HK-2 (cell line): ENCODE measurements at regions not wholly inside any gene's neighbourhood (a gene's known extent, or its start where the extent isn't known, plus 50 kb on each side); places are given as distances from the start of the nearest gene placed in this dataset.
"Not testable (repeated sequence)": the region's sequence is repeated elsewhere in the genome, so short reads cannot be mapped to it uniquely, and the experiment has no call there.

Experiments
- DNase-seq: peaks from one replicate; pipeline ENCODE4 v3.0.0-alpha.2; 2018; ENCODE audit not compliant: unreplicated experiment

DNA sequence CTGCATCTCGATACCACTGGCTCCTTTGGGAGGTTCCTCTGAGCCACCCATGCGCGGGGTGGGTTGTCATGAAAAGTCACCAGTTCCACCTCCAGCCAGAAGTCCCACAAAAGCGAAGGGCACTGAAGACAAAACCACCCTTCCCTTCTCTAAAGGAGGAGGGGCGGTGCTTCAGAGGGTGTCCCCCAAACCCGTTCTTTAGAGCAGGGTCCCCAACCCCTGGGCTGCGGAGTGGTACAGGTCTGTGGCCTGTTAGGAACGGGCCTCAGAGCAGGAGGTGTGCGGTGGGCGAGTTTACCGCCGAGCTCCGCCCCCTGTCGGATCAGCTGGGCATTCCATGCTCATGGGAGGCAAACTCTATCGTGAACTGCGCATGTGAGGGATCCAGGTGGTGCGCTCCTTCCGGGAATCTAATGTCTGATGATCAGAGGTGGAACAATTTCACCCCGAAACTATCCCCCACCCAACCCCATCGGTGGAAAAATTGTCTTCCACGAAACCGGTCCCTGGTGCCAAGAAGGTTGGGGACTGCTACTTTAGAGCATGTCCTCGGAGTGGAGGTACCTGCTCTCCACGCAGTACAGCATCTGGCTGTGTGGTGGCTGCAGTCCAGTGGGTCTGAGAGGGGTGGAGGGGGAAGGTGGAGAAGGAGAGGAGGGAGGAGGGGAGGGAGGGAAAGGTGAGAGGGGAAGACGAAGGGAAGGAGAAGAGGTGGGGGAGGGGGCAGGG lies 72.9 kb upstream of the SEPTIN5 start:
- DNase-seq, result no peak

DNA sequence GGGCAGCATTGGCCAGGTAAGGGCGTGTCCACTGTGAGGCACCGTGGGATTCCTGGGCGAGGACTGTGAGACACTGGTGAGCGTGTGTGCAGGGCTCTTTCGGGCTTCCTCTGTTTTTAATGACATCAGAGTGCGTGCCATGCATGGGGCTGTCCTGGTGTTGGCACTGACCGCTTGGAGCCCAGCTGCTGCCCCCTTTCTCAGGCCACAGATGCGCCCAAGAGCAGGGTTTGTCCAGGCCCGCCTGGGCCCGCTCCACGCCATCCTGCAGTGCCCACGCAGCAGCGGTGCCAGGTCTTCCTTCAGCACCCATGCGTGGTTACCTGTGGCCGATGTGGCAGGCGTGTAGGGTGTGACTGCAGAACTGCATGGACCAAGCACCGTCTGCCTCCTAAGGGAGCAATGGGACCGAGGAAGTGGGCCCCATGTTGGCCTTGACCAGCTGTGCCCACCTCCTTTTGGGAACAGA lies 72.3 kb upstream of the SEPTIN5 start:
- DNase-seq, result no peak

DNA sequence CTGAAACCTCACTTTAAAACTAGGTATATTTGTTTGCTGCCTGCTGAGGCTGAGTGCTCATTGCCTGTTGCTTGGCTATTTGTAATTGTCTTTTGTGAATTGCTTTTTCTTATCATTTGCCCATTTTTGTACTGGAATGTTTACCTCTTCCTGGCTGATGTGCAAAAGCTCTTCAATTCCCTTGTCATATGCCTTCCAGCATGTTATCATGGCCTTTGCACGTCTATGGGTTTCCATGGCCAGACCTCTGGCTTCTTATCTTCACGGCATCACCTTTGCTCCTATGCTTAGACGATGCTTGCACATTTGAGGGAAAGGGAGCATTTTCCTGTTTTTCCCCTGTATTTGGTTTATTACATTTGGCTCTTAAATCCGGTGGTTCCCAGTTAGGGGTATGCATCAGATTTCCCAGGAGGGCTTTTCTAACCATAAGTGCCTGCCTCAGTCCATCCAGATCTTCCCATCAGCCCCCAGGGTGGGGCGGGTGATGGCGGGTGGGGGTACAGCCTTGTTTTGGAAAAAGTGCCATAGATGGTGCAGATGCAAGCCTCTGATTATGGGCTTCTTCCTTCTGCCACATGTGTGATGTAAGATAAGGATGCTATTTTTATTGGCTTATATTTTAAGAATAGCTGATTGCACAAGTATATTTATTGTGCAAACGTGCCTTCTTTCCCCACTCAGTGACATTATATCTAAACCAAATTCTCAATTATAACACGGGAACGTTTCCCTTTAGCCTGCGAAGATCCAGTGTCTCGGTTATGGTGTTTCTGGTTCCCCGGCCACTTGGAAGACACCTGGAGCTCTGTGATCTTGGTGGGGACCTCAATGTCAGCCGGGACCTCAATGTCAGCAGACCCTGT lies 70.6 kb upstream of the SEPTIN5 start:
- DNase-seq, result no peak

DNA sequence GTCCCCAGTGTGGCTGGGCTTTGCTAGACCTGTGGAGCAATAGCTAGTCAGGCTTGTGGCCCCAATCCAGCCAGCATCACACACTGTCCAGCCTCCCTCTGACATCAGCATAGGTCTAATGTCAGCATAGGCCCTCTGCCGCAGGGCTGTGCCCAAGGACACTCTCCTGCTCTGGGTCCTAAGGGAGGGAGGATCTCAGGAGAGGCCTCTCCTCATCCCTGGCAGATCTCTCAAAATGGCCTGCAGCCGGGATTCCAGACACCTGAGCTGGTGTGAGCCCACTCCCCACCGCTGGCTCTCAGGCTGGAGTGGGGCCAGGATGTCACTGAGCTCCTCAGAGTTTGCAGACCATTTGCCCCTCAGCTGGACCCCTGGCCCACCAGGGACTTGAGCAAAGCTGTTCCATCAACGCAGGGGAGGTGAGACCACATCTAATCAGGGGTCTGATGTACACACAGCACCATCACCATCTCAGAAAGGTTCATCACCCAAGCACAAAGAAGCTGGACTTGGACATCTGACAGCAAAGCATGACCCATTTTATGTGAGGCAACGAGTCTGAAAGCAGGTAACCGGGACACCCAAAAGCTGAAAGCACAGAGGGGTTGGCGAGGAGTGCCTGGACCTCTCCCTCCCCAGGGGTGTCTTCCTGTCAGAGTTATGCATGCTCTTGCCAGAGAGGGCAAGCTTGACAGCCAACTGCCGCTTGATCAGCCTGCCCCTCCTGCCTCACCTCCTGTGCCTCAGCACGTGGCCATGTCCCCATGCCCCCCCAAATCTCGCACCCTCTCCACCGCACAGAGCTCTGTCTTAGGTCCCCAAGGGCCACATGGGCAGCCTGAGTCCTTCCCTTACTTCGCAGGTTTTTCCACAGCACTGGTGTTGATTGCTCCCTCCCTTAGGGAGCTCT lies 69.7 kb upstream of the SEPTIN5 start:
- DNase-seq, result no peak

DNA sequence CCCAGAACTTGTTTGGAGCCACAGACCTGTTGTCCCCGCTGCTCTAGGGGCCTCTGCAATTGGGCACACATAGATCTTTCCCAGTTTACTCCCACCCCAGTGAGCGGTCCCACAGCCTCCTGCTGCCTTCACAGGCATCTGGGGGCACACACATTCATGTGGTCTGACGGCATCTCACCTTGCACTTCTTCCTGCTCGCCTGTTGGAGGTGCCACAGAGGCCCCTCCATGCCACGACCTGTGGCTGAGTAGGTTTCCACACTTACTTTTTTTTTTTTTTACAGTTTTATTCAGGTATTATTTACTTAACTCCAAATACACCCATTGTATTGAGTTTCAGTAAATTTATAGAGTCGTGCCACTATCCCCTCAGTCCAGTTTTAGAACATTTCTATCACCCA lies 68.9 kb upstream of the SEPTIN5 start:
- DNase-seq, result no peak

DNA sequence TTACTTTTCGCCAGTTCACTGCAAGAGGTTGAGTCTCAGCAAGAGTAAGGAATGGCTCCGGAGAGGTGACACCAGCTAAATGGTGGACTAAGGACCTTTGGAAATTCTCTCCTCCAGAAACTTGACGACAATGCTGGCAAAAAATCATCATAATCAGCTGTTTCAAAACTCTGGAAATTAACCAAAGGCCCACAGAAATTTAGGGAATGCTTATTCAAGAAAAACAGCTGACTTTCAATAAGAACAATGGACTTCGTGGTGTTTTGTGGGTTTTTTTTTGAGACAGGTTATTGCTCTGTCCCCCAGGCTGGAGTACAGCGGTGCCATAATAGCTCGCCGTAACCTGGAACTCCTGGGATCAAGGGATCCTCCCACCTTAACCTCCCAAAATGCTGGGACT lies 68.4 kb upstream of the SEPTIN5 start:
- DNase-seq, result no peak

DNA sequence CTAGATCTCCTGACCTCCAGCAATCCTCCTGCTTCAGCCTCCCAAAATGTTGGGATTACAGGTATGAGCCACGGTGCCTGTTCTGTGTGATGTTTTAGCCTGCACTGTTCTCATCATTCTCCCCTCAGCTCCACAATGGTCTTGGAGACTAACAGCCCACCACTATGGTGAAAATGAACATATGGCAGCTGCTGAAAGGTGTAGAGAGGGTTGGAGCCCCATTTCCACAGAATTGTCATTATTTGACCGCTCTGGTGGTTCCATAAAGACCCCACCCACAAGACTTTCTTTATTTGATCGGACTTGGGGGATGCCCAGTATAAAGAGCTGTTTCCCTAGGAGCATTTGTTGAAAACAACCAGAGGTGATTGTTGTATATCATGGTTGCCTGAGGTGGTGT lies 67.9 kb upstream of the SEPTIN5 start:
- DNase-seq, result no peak

DNA sequence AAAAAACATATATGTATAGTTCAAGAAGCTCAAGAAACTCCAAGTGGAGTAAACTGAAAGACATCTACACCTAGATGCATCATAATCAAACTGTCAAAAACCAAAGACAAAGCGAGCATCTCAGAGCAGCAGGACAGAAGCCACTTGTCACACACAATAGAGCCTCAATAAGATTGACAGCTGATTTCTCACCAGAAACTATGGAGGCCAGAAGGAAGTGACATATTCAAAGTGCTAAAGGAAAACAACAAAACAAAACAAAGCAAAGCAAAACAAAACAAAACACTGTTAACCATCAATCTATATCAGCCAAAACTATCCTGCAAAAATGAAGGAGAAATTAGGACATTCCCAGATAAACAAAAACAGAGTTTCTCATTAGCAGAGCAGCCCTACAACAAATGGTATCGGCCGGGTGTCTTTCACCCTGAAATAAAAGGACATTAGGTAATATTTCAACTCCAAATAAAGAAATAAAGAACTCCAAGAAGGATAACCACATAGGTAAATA lies 65.8 kb upstream of the SEPTIN5 start:
- DNase-seq, result no peak

DNA sequence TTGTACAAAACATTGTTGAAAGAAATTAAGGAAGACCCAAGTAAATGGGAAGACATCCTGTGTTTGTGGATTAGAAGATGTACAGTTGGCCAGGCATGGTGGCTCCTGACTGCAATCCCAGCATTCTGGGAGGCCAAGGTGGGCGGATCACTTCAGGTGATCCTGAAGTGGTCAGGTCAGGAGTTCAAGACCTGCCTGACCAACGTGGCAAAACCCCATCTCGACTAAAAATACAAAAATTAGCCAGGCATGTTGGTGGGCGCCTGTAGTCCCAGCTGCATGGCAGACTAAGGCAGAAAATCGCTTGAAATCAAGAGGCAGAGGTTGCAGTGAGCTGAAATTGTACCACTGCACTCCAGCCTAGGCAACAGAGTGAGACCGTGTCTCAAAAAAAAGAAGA lies 62.0 kb upstream of the SEPTIN5 start:
- DNase-seq, result no peak

DNA sequence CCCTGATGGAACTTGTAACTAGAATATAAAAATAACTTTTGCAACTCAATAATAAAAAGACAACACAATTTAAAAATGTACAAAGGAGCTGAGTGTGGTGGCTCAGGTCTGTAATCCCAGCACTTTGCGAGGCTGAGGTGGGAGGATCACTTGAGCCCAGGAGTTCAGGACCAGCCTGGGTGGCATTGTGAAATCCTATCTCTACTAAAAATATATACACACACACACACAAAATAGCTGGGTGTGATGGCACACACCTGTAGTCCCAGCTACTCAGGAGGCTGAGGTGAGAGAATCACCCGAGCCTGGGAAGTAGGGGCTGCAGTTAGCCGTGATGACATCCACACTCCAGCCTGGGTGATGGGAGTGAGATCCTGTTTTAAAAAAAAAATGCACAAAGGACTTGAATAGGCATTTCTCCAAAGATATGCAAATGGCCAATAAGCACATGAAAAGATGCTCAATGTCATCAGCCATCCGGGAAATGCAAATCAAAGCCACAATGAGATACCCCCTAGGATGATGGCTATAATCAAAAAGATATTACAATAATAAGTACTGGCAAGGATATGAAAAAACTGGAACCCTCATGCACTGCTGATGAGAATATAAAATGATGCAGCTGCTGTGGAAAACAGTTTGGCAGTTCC lies 59.8 kb upstream of the SEPTIN5 start:
- DNase-seq, result no peak

DNA sequence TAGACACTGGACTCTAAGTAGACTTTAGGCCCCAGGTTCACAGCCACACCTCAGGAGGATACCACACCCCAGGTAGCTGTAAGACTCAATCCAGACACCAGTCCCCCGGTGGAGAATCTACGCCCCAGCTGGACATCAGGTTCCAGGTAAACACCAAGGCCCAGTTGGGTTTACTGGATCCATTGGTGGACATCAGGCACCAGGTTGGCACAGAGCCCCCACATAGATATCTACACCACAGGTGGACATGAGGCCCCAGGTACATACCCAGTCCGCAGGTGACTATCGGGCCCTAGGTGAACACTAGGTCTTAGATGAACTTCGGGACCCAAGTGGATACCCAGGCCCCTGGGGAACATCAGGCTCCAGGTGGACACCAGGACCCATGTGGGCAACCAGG lies 58.9 kb upstream of the SEPTIN5 start:
- no peak for DNase-seq

DNA sequence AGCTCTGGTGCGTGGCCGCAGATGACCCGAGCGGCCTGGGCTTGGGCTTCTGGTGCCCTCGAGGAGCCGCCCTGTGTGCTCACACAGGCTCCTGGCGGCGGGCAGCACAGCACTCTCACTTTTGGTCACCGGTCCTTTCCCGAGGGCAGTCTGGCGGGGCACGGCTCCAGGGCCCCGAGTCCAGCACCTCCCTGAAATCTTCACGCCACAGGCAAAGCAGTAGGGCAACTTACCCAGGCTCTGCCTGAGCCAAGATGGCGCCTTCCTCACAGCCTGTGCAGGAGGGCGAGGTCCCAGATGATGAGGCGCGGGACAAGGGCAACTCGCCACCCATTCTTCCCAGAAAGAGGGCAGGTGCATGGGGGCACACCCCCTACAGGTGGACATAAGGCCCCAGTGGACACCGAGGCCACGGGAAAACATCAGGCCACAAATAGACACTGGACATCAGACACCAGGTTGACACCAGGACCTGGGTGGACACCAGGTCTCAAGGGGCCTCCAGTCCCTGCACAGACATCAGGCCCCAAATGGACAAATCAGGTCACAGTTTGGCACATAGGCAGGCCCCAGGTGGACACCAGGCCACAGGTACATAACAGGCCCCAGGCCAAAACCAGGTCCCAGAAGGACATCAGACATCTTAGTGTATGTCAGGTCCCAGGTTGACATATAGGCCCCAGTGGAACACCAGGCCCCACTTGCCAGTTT lies 57.6 kb upstream of the SEPTIN5 start:
- DNase-seq, result no peak

DNA sequence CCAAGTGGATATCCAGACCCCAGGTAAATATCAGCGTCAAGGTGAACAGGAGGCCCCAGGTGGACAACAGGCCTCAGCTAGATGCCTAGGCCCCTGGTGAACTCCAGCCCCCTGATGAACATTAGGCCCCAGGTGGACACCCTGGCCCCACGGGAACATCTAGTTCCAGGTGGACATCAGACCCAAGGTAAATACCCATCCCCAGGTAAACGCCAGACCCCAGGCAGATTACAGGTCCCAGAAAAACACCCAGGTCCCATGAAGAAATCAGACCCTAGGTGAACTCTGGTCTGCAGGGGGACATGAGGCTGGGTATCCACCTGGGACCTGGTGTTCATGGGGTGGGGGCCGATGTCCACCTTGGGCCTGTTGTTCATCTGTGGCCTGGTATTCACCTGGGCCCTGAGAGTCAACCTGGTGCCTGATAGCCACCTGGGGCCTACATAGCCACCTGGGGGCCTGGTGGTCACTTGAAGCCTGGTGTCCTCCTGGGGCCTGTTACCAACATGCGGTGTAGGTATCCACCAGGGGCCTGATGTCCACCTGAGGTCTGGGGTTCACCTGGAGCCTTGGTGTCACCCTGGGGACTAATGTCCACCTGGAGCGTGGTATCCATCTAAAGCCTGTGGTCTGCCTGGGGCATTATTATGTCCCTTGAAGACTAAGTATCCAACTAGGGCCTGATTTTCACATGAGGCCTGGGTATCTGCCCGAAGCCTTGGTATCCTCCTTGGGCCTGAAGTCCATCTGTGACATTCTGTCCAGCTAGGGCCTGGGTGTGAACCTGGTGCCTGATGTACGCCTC lies 56.8 kb upstream of the SEPTIN5 start:
- no peak for DNase-seq

DNA sequence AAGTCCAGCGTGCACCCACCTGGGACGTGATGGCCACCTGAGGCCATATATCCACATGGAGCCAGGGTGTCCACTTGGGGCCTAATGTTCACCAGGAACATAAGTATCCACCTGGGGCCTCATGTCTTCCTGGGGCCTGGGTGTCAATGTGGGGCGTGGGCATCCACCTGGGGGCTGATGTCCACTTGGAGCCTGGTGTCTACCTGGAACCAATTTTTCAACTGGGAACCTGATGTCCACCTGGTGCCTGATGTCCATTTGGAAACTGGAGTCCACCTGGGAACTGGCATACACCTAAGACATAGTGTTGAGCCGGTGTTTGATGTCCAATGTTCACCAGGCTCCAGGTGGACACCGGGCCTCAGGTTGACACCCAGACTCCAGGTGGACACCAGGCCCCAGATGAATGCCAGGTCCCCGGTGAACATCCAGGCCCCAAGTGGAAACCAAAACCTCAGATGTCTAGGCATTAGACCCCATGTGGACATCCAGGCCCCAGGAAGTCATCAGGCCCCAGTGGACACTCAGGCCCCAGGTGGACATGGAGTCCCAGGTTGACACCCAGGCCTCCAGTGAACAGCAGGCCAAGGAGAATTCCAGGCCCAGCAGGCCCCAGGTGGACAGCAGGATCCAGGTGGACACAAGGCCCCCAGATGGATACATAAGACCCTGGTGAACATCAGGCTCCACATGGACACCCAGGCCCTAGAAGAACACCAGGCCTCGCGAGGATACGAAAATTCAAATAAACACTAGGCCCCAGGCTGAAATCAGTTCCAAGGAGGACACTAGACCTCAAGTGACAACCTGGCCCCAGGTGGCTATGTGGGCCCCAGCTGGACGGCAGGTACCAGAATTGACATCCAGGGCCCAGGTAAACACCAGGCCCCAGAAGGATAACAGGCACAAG lies 56.0 kb upstream of the SEPTIN5 start:
- DNase-seq, result no peak

DNA sequence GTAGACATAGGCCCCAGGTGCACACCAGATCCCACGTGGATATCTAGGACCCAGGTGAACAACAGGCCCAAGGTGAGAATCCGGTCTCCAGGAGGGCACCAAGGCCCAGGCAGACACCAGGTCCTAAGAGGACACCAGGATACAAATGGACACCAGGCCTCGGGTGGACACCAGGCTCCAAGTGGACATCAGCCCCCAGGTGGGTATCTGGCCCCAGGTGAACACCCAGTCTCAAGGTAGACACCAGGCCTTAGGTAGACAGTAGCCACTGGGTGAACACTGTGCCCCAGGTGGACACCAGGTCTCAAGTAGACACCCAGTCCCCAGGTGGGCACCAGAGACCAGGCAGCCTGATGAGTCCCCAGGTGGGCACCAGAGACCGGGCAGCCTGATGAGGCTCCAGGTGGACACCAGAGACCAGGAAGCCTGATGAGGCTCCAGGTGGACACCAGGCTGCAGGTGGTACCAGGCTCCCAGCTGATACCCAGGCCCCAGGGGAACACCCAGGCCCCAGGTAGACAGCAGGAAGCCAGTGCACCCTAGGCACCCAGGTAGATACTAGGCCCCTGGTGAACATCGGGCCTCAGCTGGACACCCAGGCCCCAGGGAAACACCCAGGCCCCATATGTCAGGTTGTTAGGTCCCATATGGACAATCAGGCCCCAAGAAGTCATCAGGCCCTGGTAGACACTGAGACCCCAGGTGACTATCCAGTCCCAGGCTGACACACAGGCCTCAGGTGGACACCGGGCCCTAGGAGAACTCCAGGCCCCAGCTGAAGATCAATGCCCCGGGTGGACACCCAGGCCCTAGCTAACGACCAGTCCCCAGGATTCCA lies 55.1 kb upstream of the SEPTIN5 start:
- no peak for DNase-seq

DNA sequence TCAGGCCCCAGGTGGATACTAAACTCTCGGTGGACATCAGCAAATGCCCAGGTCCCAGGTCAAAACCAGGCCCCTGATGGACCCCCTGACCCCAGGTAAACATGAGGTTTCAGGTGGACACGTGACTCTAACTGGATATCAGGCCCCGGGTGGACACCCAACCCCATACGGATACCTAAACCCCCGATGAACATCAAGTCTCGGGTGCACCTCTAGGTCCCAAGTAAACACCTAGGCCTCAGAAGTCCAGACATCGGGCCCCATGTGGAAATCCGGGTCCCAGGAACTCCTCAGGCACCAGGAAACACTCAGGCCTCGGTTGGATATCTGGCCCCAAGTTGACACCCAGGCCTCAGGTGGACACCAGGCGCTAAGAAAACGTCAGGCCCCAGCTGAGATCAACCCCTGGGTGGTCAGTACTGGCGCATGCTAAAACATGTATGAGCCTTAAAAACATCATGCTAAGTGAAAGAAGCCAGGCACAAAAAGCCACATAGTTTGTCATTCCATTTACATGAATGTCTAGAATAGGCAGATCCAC lies 54.4 kb upstream of the SEPTIN5 start:
- DNase-seq, result no peak

DNA sequence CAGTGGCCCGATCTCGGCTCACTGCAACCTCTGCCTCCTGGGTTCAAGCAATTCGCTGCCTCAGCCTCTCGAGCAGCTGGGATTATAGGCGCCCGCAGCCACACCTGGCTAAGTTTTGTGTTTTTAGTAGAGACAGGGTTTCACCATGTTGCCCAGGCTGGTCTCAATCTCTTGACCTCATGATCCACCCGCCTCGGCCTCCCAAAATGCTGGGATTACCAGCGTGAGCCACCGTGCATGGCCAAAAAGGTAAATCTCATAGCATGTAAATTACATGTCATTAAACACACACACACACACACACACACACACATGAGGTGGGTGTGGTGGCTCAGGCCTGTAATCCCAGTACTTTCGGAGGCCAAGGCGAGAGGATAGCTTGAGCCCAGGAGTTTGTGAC lies 53.7 kb upstream of the SEPTIN5 start:
- not testable (repeated sequence) for DNase-seq

DNA sequence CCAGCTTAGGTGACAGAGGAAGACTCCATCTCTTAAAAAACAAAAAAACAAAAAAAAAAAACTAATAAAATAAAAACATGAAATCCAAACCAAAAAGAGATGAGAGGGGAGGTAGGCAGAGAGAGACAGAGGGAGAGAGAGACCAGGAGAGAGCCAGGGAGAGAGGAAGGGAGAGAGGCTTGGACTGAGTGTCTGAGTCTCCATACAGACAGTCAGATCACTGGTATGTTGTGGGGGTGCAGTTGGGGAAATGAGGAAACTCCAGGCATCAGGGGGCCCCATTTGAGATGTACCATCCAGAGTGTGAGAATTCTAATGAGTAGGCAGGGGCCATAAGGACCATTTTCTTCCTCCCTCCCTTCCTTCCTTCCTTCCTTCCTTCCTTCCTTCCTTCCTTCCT lies 53.1 kb upstream of the SEPTIN5 start:
- no peak for DNase-seq
